NCI-H748 (cell line): ENCODE measurements at regions not wholly inside any gene's neighbourhood (a gene's known extent, or its start where the extent isn't known, plus 50 kb on each side); places are given as distances from the start of the nearest gene placed in this dataset.
"Not testable (repeated sequence)": the region's sequence is repeated elsewhere in the genome, so short reads cannot be mapped to it uniquely, and the experiment has no call there.

Experiments used
- DNase-seq: peaks from one replicate; lab custom pipeline; 2025; ENCODE audit not compliant: unreplicated experiment; lab: John Stamatoyannopoulos, UW

GRCh38 chr1:189656628-189657530, 820.8 kb downstream of the BRINP3 start:
- DNase-seq, result no peak

- no peak for DNase-seq
Observed at GRCh38 chr1:189657715-189658114, 819.9 kb downstream of the BRINP3 start.

GRCh38 chr1:189658381-189658780, 819.3 kb downstream of the BRINP3 start:
- no peak for DNase-seq

- DNase-seq, result no peak
Observed at GRCh38 chr1:189659731-189660130, 817.9 kb downstream of the BRINP3 start.

- no peak for DNase-seq
Observed at GRCh38 chr1:189662190-189662589, 815.5 kb downstream of the BRINP3 start.

GRCh38 chr1:189669846-189670245, 807.8 kb downstream of the BRINP3 start:
- no peak for DNase-seq

GRCh38 chr1:189673217-189673616, 804.4 kb downstream of the BRINP3 start:
- DNase-seq, result peak; percentile 22

- DNase-seq, result no peak
Observed at GRCh38 chr1:189675712-189676244, 801.9 kb downstream of the BRINP3 start.

- DNase-seq, result no peak
Observed at GRCh38 chr1:189678779-189679178, 798.9 kb downstream of the BRINP3 start.

GRCh38 chr1:189681252-189681919, 796.3 kb downstream of the BRINP3 start:
- DNase-seq, result peak; percentile 63

GRCh38 chr1:189682591-189682990, 795.1 kb downstream of the BRINP3 start:
- DNase-seq, result peak; percentile 39

GRCh38 chr1:189686288-189686687, 791.4 kb downstream of the BRINP3 start:
- no peak for DNase-seq

- no peak for DNase-seq
Observed at GRCh38 chr1:189693140-189693539, 784.5 kb downstream of the BRINP3 start.

GRCh38 chr1:189696297-189696696, 781.4 kb downstream of the BRINP3 start:
- DNase-seq, result no peak

- DNase-seq, result no peak
Observed at GRCh38 chr1:189697113-189697512, 780.6 kb downstream of the BRINP3 start.

- no peak for DNase-seq
Observed at GRCh38 chr1:189701606-189702005, 776.1 kb downstream of the BRINP3 start.

GRCh38 chr1:189706594-189706993, 771.1 kb downstream of the BRINP3 start:
- DNase-seq, result no peak

- DNase-seq, result peak; percentile 40
Observed at GRCh38 chr1:189708674-189709073, 769.0 kb downstream of the BRINP3 start.

GRCh38 chr1:189718147-189718795, 759.4 kb downstream of the BRINP3 start:
- not testable (repeated sequence) for DNase-seq

- no peak for DNase-seq
Observed at GRCh38 chr1:189726806-189727205, 750.9 kb downstream of the BRINP3 start.

GRCh38 chr1:189751311-189751710, 726.4 kb downstream of the BRINP3 start:
- no peak for DNase-seq
